ENCODE measurements at regions not wholly inside any gene's neighbourhood (a gene's known extent, or its start where the extent isn't known, plus 50 kb on each side); places are given as distances from the start of the nearest gene placed in this dataset.

DNA sequence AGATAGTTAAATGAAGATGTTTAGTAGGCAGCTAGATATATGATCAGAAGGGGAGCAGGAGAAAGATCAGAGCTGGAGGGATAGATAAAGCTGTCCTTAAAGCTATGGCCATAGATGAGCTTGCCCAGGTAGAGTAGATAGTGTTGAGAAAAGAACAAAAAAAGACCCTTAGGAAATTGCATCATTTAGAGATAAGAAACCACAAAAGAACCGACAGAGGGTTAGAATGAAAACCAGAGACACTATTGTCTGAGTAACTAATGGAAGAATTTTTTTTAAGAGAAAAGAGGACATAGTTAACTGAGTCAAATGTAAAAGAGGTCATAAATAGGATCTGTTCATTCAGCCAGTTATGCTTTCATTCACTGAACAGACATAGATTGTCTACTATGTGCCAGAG, 101.8 kb downstream of the TNFAIP3 start (continued):
- TF ChIP-seq TSHZ1 (CRISPR knock-in tag; IDR thresholded peaks at IDR 0.05) (0 out of 2 replicates have a peak, but pooled peaks have one; percentile 15), ZNF274 (IDR thresholded peaks at IDR 0.05; ENCODE audit: borderline replicate concordance, low read depth, low read length) (no peak), ZBTB43 (CRISPR knock-in tag; IDR thresholded peaks at IDR 0.05) (no peak), NBN (IDR thresholded peaks at IDR 0.05; ENCODE audit: low read depth) (no peak; the same call in 1 of the 2 replicates), SIRT6 (IDR thresholded peaks at IDR 0.05; ENCODE audit: low read depth, low read length) (no peak), ELF2 (CRISPR knock-in tag; IDR thresholded peaks at IDR 0.05) (no peak), ARID1B (IDR thresholded peaks at IDR 0.05) (peak; percentile 90), ZC3H4 (CRISPR knock-in tag; IDR thresholded peaks at IDR 0.05; ENCODE audit: borderline replicate concordance) (no peak), ELK1 (CRISPR knock-in tag; IDR thresholded peaks at IDR 0.05) (no peak), ZNF57 (CRISPR knock-in tag; IDR thresholded peaks at IDR 0.05) (no peak), TEAD2 (tag; IDR thresholded peaks at IDR 0.05) (no peak), HEY1 (CRISPR knock-in tag; IDR thresholded peaks at IDR 0.05; ENCODE audit: borderline replicate concordance) (no peak), SPI1 (IDR thresholded peaks at IDR 0.05; ENCODE audit: borderline replicate concordance, low read depth, low read length) (no peak), BRD9 (IDR thresholded peaks at IDR 0.05; ENCODE audit: low read depth, partially characterized antibody) (no peak), ZNF212 (CRISPR knock-in tag; IDR thresholded peaks at IDR 0.05) (no peak), NR1H2 (CRISPR knock-in tag; IDR thresholded peaks at IDR 0.05) (no peak), ESRRA (IDR thresholded peaks at IDR 0.05; ENCODE audit: borderline replicate concordance, low read depth) (peak; percentile 81; the same call in 1 of the 2 replicates), JUN (IDR thresholded peaks at IDR 0.05; ENCODE audit: borderline replicate concordance, low read depth, low read length) (peak; percentile 53), JUN (CRISPR knock-in tag; IDR thresholded peaks at IDR 0.05; ENCODE audit: borderline replicate concordance) (no peak), ZBTB1 (CRISPR knock-in tag; IDR thresholded peaks at IDR 0.05; ENCODE audit: borderline replicate concordance, low read depth) (no peak), KLF6 (CRISPR knock-in tag; IDR thresholded peaks at IDR 0.05; ENCODE audit: borderline replicate concordance) (no peak), TSC22D4 (tag; IDR thresholded peaks at IDR 0.05) (no peak)
- TF ChIP-seq, protein P1, sequence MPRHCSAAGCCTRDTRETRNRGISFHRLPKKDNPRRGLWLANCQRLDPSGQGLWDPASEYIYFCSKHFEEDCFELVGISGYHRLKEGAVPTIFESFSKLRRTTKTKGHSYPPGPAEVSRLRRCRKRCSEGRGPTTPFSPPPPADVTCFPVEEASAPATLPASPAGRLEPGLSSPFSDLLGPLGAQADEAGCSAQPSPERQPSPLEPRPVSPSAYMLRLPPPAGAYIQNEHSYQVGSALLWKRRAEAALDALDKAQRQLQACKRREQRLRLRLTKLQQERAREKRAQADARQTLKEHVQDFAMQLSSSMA (CRISPR knock-in tag; IDR thresholded peaks at IDR 0.05): no peak

Measured in K562 (cell line).